Stimulated activated CD4-positive, alpha-beta T cell treated with anti-CD3 and anti-CD28 coated beads, TNF-alpha, amount 100 ng/mL, for 1 hour (primary cell): ENCODE measurements at regions not wholly inside any gene's neighbourhood (a gene's known extent, or its start where the extent isn't known, plus 50 kb on each side); places are given as distances from the start of the nearest gene placed in this dataset.
"Not testable (repeated sequence)": the region's sequence is repeated elsewhere in the genome, so short reads cannot be mapped to it uniquely, and the experiment has no call there.

Experiments
- DNase-seq, 3 donors: peaks; one replicate each; pipeline ENCODE4 v3.0.0-alpha.2; 2020; ENCODE audit warnings: low read depth in 3 of 3, low spot score in 1 of 3

GRCh38 chrX:40998123-40998522 is 87.1 kb upstream of the USP9X start:
- no peak for DNase-seq

- DNase-seq: no peak
Measured at GRCh38 chrX:41001327-41001726, 83.9 kb upstream of the USP9X start.

- DNase-seq: no peak
Measured at GRCh38 chrX:41002026-41002425, 83.2 kb upstream of the USP9X start.

- no peak for DNase-seq
Measured at GRCh38 chrX:41003506-41004270, 81.6 kb upstream of the USP9X start.

GRCh38 chrX:41005445-41005992 is 79.7 kb upstream of the USP9X start:
- DNase-seq: no peak

GRCh38 chrX:41009850-41010846 is 75.1 kb upstream of the USP9X start:
- DNase-seq: peak in 1 of 3 donors; percentile 1

- no peak for DNase-seq
Measured at GRCh38 chrX:41014776-41015360, 70.4 kb upstream of the USP9X start.

GRCh38 chrX:41017785-41018184 is 67.5 kb upstream of the USP9X start:
- not testable (repeated sequence) for DNase-seq

- DNase-seq: not testable (repeated sequence)
Measured at GRCh38 chrX:41018391-41019040, 66.7 kb upstream of the USP9X start.

- DNase-seq: no peak
Measured at GRCh38 chrX:41019041-41019392, 66.2 kb upstream of the USP9X start.

GRCh38 chrX:41022566-41022965 is 62.7 kb upstream of the USP9X start:
- no peak for DNase-seq

- DNase-seq: no peak
Measured at GRCh38 chrX:41023098-41023497, 62.1 kb upstream of the USP9X start.

GRCh38 chrX:41024335-41024734 is 60.9 kb upstream of the USP9X start:
- DNase-seq: not testable (repeated sequence)

GRCh38 chrX:41024755-41025154 is 60.5 kb upstream of the USP9X start:
- DNase-seq: no peak

GRCh38 chrX:41025926-41026701 is 59.1 kb upstream of the USP9X start:
- no peak for DNase-seq

- DNase-seq: no peak
Measured at GRCh38 chrX:41026702-41027078, 58.6 kb upstream of the USP9X start.

GRCh38 chrX:41029332-41029731 is 55.9 kb upstream of the USP9X start:
- no peak for DNase-seq

GRCh38 chrX:41031256-41031967 is 53.8 kb upstream of the USP9X start:
- no peak for DNase-seq

- DNase-seq: no peak
Measured at GRCh38 chrX:41033299-41033698, 51.9 kb upstream of the USP9X start.

- not testable (repeated sequence) for DNase-seq
Measured at GRCh38 chrX:41034902-41035301, 50.3 kb upstream of the USP9X start.
